HPDE6-E6E7 (cell line): ENCODE measurements at regions not wholly inside any gene's neighbourhood (a gene's known extent, or its start where the extent isn't known, plus 50 kb on each side); places are given as distances from the start of the nearest gene placed in this dataset.
"Not testable (repeated sequence)": the region's sequence is repeated elsewhere in the genome, so short reads cannot be mapped to it uniquely, and the experiment has no call there.

Experiments
- DNase-seq: peaks from one replicate; pipeline ENCODE4 v3.0.0; 2011; ENCODE audit warnings: missing footprints; ENCODE audit errors: extremely low spot score

- no peak for DNase-seq
These were observed 968.5 kb downstream of the C4orf33 start for GRCh38 chr4:130064471-130064870.

GRCh38 chr4:130067419-130067818 is 971.5 kb downstream of the C4orf33 start:
- no peak for DNase-seq

- DNase-seq, result no peak
These were observed 972.1 kb downstream of the C4orf33 start for GRCh38 chr4:130068072-130068471.

- no peak for DNase-seq
These were observed 975.8 kb downstream of the C4orf33 start for GRCh38 chr4:130071746-130072145.

- DNase-seq, result no peak
These were observed 977.3 kb downstream of the C4orf33 start for GRCh38 chr4:130073145-130073790.

- DNase-seq, result no peak
These were observed 978.1 kb downstream of the C4orf33 start for GRCh38 chr4:130074096-130074495.

- peak; percentile 9 for DNase-seq
These were observed 981.3 kb downstream of the C4orf33 start for GRCh38 chr4:130077275-130077674.

GRCh38 chr4:130079027-130079426 is 983.1 kb downstream of the C4orf33 start:
- DNase-seq, result not testable (repeated sequence)

- DNase-seq, result no peak
These were observed 985.0 kb downstream of the C4orf33 start for GRCh38 chr4:130080872-130081451.

GRCh38 chr4:130090427-130090826 is 994.5 kb downstream of the C4orf33 start:
- DNase-seq, result no peak

- DNase-seq, result no peak
These were observed 996.4 kb downstream of the C4orf33 start for GRCh38 chr4:130092187-130093015.

- no peak for DNase-seq
These were observed 1003.2 kb downstream of the C4orf33 start for GRCh38 chr4:130099105-130099504.

- DNase-seq, result no peak
These were observed 1014.2 kb downstream of the C4orf33 start for GRCh38 chr4:130110189-130110588.

- no peak for DNase-seq
These were observed 1014.8 kb downstream of the C4orf33 start for GRCh38 chr4:130110770-130111169.

GRCh38 chr4:130124066-130124465 is 1028.1 kb downstream of the C4orf33 start:
- no peak for DNase-seq

- DNase-seq, result no peak
These were observed 1029.5 kb downstream of the C4orf33 start for GRCh38 chr4:130125467-130125866.

- DNase-seq, result no peak
These were observed 1031.3 kb downstream of the C4orf33 start for GRCh38 chr4:130127297-130127696.

- DNase-seq, result no peak
These were observed 1035.6 kb downstream of the C4orf33 start for GRCh38 chr4:130131536-130131935.

- no peak for DNase-seq
These were observed 1045.7 kb downstream of the C4orf33 start for GRCh38 chr4:130141651-130142050.

- no peak for DNase-seq
These were observed 1047.7 kb downstream of the C4orf33 start for GRCh38 chr4:130143656-130144055.

- no peak for DNase-seq
These were observed 1050.8 kb downstream of the C4orf33 start for GRCh38 chr4:130146773-130147172.

- no peak for DNase-seq
These were observed 1051.7 kb downstream of the C4orf33 start for GRCh38 chr4:130147641-130148040.

GRCh38 chr4:130154901-130155300 is 1058.9 kb downstream of the C4orf33 start:
- DNase-seq, result no peak
